A673 (cell line): ENCODE measurements at regions not wholly inside any gene's neighbourhood (a gene's known extent, or its start where the extent isn't known, plus 50 kb on each side); places are given as distances from the start of the nearest gene placed in this dataset.

Experiments used
- EZH2 ChIP-seq: fragments of 200-600 bp; sonication (generic); IDR thresholded peaks from 2 replicates; pipeline ENCODE4 v1.6.1; 2017; ENCODE audit warnings: borderline replicate concordance, low read depth, mild to moderate bottlenecking, mixed read lengths, antibody characterized with exemption, low read length; ENCODE audit not compliant: poor library complexity, severe bottlenecking
- TF ChIP-seq, protein P1 (sequence below): fragments of 300-800, 200-600 bp; sonication (generic); conservative IDR thresholded peaks from 2 replicates; pipeline ENCODE4 v1.5.1; 2017; ENCODE audit warnings: low read depth, mild to moderate bottlenecking, antibody characterized with exemption, low read length, moderate library complexity, mixed read lengths

- no peak for TF ChIP-seq EZH2
- TF ChIP-seq, protein P1, sequence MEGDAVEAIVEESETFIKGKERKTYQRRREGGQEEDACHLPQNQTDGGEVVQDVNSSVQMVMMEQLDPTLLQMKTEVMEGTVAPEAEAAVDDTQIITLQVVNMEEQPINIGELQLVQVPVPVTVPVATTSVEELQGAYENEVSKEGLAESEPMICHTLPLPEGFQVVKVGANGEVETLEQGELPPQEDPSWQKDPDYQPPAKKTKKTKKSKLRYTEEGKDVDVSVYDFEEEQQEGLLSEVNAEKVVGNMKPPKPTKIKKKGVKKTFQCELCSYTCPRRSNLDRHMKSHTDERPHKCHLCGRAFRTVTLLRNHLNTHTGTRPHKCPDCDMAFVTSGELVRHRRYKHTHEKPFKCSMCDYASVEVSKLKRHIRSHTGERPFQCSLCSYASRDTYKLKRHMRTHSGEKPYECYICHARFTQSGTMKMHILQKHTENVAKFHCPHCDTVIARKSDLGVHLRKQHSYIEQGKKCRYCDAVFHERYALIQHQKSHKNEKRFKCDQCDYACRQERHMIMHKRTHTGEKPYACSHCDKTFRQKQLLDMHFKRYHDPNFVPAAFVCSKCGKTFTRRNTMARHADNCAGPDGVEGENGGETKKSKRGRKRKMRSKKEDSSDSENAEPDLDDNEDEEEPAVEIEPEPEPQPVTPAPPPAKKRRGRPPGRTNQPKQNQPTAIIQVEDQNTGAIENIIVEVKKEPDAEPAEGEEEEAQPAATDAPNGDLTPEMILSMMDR = no peak
Observed at GRCh38 chr1:233787599-233787998, 116.9 kb upstream of the SLC35F3 start.
